ENCODE measurements at regions not wholly inside any gene's neighbourhood (a gene's known extent, or its start where the extent isn't known, plus 50 kb on each side); places are given as distances from the start of the nearest gene placed in this dataset.

DNA sequence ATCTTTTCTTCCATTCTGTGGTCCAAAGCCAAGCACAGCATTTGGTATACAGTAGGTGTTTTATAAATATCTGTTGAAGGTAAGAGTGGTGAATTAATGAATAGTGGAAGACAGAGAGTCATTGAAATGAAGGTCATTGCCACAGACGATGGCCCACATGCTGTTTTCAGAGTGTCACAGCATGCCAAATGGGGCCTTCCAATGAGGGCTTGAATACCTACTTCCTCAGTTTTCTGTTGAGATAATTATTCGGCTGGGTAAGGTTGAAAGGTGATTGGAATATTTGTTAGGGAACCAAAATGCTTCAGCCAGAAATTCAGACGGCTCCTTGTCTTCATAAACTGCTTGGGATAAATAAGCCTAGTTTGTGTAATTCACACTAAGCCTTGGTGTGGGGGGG, 205.3 kb upstream of the TBL1XR1 start:
- no peak for TF ChIP-seq CTCF (IDR thresholded peaks at IDR 0.05 in 8 of 11, conservative IDR thresholded peaks at IDR 0.05 in 3 of 11)
- TF ChIP-seq POLR2A (IDR thresholded peaks at IDR 0.05): no peak

All from spleen (tissue), 7 donors.